A673 (cell line): ENCODE measurements at regions not wholly inside any gene's neighbourhood (a gene's known extent, or its start where the extent isn't known, plus 50 kb on each side); places are given as distances from the start of the nearest gene placed in this dataset.

Experiments
- EZH2 ChIP-seq: fragments of 200-600 bp; sonication (generic); IDR thresholded peaks from 2 replicates; pipeline ENCODE4 v1.6.1; 2017; ENCODE audit warnings: borderline replicate concordance, low read depth, mild to moderate bottlenecking, mixed read lengths, antibody characterized with exemption, low read length; ENCODE audit not compliant: poor library complexity, severe bottlenecking
- TF ChIP-seq, protein P1 (sequence below): fragments of 300-800, 200-600 bp; sonication (generic); conservative IDR thresholded peaks from 2 replicates; pipeline ENCODE4 v1.5.1; 2017; ENCODE audit warnings: low read depth, mild to moderate bottlenecking, antibody characterized with exemption, low read length, moderate library complexity, mixed read lengths

DNA sequence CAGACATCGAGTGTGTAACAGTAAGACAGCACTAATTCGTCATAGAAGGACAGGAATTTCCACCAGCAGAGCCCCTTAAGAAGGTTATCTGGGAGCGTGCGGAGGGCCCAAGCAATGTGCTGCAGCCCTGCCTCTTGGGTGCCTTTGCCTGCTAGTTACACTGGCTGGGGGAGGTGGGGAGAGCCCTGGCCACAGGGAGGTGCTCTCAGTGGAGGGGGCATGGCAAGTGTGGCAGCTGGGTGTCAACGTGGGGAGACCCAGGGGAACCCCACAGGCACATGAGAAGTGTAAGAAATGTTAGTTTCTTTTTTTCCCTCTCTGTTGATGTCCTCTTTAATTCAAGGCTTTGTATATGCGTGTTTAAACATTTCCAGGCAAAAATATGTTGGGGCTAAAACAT lies 50.9 kb upstream of the TMTC4 start:
- TF ChIP-seq, protein P1, sequence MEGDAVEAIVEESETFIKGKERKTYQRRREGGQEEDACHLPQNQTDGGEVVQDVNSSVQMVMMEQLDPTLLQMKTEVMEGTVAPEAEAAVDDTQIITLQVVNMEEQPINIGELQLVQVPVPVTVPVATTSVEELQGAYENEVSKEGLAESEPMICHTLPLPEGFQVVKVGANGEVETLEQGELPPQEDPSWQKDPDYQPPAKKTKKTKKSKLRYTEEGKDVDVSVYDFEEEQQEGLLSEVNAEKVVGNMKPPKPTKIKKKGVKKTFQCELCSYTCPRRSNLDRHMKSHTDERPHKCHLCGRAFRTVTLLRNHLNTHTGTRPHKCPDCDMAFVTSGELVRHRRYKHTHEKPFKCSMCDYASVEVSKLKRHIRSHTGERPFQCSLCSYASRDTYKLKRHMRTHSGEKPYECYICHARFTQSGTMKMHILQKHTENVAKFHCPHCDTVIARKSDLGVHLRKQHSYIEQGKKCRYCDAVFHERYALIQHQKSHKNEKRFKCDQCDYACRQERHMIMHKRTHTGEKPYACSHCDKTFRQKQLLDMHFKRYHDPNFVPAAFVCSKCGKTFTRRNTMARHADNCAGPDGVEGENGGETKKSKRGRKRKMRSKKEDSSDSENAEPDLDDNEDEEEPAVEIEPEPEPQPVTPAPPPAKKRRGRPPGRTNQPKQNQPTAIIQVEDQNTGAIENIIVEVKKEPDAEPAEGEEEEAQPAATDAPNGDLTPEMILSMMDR: no peak
- TF ChIP-seq EZH2: no peak
